K562 (cell line): ENCODE measurements at regions not wholly inside any gene's neighbourhood (a gene's known extent, or its start where the extent isn't known, plus 50 kb on each side); places are given as distances from the start of the nearest gene placed in this dataset.

ENCODE experiments used
- CHD1 ChIP-seq: fragments of 200-600 bp; sonication (generic); IDR thresholded peaks from one replicate; pipeline ENCODE4 v1.6.1; 2012; ENCODE audit warnings: mild to moderate bottlenecking, moderate library complexity, low read length, inconsistent platforms
- ELF2 ChIP-seq: fragments of 250-450 bp; sonication (Bioruptor Pico); IDR thresholded peaks from 2 replicates; pipeline ENCODE4 v1.5.0; 2021; ENCODE audit warnings: mild to moderate bottlenecking
- POLR2AphosphoS5 ChIP-seq: IDR thresholded peaks from 2 replicates; pipeline ENCODE4 v1.6.1; 2011; ENCODE audit warnings: mild to moderate bottlenecking, low read depth, low read length, moderate library complexity; ENCODE audit not compliant: control insufficient read depth, insufficient read depth
- RBM17 ChIP-seq: fragments of 200-400 bp; formaldehyde crosslinking; IDR thresholded peaks from 2 replicates; pipeline ENCODE4 v1.6.1; 2017; ENCODE audit warnings: low read depth, mild to moderate bottlenecking, low read length, borderline replicate concordance
- RCOR1 ChIP-seq, 2 experiments: IDR thresholded peaks; 2 replicates each; pipeline ENCODE4 v1.6.1; 2012; ENCODE audit warnings: low read depth in 2 of 2, low read length in 2 of 2, borderline replicate concordance in 1 of 2, improper control_type of control experiment in 1 of 2
- SRSF7 ChIP-seq: fragments of 200-400 bp; formaldehyde crosslinking; optimal IDR thresholded peaks from 2 replicates; pipeline ENCODE3; 2017; ENCODE audit warnings: mild to moderate bottlenecking, low read depth, low read length
- TAF1 ChIP-seq: IDR thresholded peaks from 2 replicates; pipeline ENCODE4 v1.6.1; 2011; ENCODE audit warnings: mild to moderate bottlenecking, low read length, moderate library complexity; ENCODE audit not compliant: insufficient read depth, control insufficient read depth, severe bottlenecking; ENCODE audit errors: extremely low read depth
- ZBTB7A ChIP-seq: IDR thresholded peaks from 2 replicates; pipeline ENCODE4 v1.6.1; 2011; ENCODE audit warnings: low read depth, mild to moderate bottlenecking, low read length, moderate library complexity, borderline replicate concordance; ENCODE audit not compliant: control insufficient read depth
- TF ChIP-seq, protein P1 (sequence below), 3 experiments: IDR thresholded peaks in 2 of 3; conservative IDR thresholded peaks in 1 of 3; 2 replicates each; pipeline ENCODE4 v1.5.1; 2011 to 2012; ENCODE audit warnings: low read length in 3 of 3, mild to moderate bottlenecking in 3 of 3, control low read depth in 2 of 3, improper control_type of control experiment in 1 of 3, inconsistent platforms in 1 of 3, low read depth in 1 of 3, mixed read lengths in 1 of 3, moderate library complexity in 1 of 3; ENCODE audit not compliant: insufficient read depth in 2 of 3
- TF ChIP-seq, protein P2 (sequence below): fragments of 200-600 bp; sonication (generic); IDR thresholded peaks from one replicate; pipeline ENCODE4 v1.6.1; 2012; ENCODE audit warnings: mild to moderate bottlenecking, low read depth, low read length, inconsistent platforms
- TF ChIP-seq, protein P3 (sequence below), 2 experiments: fragments of 450-650 bp in 1 of 2; sonication (generic) in 1 of 2; formaldehyde crosslinking; conservative IDR thresholded peaks; 2 replicates each; pipeline versions ENCODE4 v1.4.0 to v1.8.1; 2020 to 2022; ENCODE audit warnings: mild to moderate bottlenecking in 1 of 2, missing genetic modification reagents in 1 of 2

DNA sequence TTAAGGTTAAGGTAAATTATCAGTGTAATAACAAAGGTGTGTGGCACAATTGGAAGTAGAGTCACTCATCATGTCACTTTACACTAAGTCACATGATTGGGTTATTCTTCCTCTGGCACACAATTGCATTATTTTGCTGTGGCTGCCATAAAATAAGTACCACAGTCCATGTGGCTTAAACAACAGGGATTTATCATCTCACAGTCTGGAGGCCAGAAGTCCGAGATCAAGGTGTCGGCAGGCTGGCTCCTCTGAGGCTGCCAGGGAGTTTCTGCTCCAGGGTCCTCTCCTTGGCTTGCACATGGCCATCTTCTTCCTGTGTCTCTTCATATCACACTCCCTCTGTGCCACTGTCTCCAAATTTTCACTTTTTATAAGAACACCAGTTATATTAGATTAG is 421.2 kb downstream of the CMPK2 start:
- TF ChIP-seq ZBTB7A, result no peak
- no peak for TF ChIP-seq TAF1
- TF ChIP-seq SRSF7, result no peak
- TF ChIP-seq CHD1, result no peak
- TF ChIP-seq, protein P1, sequence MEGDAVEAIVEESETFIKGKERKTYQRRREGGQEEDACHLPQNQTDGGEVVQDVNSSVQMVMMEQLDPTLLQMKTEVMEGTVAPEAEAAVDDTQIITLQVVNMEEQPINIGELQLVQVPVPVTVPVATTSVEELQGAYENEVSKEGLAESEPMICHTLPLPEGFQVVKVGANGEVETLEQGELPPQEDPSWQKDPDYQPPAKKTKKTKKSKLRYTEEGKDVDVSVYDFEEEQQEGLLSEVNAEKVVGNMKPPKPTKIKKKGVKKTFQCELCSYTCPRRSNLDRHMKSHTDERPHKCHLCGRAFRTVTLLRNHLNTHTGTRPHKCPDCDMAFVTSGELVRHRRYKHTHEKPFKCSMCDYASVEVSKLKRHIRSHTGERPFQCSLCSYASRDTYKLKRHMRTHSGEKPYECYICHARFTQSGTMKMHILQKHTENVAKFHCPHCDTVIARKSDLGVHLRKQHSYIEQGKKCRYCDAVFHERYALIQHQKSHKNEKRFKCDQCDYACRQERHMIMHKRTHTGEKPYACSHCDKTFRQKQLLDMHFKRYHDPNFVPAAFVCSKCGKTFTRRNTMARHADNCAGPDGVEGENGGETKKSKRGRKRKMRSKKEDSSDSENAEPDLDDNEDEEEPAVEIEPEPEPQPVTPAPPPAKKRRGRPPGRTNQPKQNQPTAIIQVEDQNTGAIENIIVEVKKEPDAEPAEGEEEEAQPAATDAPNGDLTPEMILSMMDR (IDR thresholded peaks at IDR 0.05 in 2 of 3, conservative IDR thresholded peaks at IDR 0.05 in 1 of 3; ENCODE audit: insufficient read depth in 2 of 3, low read depth in 1 of 3, low read length in 3 of 3), result no peak
- TF ChIP-seq, protein P2, sequence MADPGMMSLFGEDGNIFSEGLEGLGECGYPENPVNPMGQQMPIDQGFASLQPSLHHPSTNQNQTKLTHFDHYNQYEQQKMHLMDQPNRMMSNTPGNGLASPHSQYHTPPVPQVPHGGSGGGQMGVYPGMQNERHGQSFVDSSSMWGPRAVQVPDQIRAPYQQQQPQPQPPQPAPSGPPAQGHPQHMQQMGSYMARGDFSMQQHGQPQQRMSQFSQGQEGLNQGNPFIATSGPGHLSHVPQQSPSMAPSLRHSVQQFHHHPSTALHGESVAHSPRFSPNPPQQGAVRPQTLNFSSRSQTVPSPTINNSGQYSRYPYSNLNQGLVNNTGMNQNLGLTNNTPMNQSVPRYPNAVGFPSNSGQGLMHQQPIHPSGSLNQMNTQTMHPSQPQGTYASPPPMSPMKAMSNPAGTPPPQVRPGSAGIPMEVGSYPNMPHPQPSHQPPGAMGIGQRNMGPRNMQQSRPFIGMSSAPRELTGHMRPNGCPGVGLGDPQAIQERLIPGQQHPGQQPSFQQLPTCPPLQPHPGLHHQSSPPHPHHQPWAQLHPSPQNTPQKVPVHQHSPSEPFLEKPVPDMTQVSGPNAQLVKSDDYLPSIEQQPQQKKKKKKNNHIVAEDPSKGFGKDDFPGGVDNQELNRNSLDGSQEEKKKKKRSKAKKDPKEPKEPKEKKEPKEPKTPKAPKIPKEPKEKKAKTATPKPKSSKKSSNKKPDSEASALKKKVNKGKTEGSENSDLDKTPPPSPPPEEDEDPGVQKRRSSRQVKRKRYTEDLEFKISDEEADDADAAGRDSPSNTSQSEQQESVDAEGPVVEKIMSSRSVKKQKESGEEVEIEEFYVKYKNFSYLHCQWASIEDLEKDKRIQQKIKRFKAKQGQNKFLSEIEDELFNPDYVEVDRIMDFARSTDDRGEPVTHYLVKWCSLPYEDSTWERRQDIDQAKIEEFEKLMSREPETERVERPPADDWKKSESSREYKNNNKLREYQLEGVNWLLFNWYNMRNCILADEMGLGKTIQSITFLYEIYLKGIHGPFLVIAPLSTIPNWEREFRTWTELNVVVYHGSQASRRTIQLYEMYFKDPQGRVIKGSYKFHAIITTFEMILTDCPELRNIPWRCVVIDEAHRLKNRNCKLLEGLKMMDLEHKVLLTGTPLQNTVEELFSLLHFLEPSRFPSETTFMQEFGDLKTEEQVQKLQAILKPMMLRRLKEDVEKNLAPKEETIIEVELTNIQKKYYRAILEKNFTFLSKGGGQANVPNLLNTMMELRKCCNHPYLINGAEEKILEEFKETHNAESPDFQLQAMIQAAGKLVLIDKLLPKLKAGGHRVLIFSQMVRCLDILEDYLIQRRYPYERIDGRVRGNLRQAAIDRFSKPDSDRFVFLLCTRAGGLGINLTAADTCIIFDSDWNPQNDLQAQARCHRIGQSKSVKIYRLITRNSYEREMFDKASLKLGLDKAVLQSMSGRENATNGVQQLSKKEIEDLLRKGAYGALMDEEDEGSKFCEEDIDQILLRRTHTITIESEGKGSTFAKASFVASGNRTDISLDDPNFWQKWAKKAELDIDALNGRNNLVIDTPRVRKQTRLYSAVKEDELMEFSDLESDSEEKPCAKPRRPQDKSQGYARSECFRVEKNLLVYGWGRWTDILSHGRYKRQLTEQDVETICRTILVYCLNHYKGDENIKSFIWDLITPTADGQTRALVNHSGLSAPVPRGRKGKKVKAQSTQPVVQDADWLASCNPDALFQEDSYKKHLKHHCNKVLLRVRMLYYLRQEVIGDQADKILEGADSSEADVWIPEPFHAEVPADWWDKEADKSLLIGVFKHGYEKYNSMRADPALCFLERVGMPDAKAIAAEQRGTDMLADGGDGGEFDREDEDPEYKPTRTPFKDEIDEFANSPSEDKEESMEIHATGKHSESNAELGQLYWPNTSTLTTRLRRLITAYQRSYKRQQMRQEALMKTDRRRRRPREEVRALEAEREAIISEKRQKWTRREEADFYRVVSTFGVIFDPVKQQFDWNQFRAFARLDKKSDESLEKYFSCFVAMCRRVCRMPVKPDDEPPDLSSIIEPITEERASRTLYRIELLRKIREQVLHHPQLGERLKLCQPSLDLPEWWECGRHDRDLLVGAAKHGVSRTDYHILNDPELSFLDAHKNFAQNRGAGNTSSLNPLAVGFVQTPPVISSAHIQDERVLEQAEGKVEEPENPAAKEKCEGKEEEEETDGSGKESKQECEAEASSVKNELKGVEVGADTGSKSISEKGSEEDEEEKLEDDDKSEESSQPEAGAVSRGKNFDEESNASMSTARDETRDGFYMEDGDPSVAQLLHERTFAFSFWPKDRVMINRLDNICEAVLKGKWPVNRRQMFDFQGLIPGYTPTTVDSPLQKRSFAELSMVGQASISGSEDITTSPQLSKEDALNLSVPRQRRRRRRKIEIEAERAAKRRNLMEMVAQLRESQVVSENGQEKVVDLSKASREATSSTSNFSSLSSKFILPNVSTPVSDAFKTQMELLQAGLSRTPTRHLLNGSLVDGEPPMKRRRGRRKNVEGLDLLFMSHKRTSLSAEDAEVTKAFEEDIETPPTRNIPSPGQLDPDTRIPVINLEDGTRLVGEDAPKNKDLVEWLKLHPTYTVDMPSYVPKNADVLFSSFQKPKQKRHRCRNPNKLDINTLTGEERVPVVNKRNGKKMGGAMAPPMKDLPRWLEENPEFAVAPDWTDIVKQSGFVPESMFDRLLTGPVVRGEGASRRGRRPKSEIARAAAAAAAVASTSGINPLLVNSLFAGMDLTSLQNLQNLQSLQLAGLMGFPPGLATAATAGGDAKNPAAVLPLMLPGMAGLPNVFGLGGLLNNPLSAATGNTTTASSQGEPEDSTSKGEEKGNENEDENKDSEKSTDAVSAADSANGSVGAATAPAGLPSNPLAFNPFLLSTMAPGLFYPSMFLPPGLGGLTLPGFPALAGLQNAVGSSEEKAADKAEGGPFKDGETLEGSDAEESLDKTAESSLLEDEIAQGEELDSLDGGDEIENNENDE, result no peak
- TF ChIP-seq RBM17, result no peak
- no peak for TF ChIP-seq ELF2 (CRISPR knock-in tag)
- TF ChIP-seq, protein P3, sequence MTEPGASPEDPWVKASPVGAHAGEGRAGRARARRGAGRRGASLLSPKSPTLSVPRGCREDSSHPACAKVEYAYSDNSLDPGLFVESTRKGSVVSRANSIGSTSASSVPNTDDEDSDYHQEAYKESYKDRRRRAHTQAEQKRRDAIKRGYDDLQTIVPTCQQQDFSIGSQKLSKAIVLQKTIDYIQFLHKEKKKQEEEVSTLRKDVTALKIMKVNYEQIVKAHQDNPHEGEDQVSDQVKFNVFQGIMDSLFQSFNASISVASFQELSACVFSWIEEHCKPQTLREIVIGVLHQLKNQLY (CRISPR knock-in tag; conservative IDR thresholded peaks at IDR 0.05), result no peak
- no peak for TF ChIP-seq RCOR1 (IDR thresholded peaks at IDR 0.05; ENCODE audit: borderline replicate concordance in 1 of 2, low read depth in 2 of 2, low read length in 2 of 2)
- TF ChIP-seq POLR2AphosphoS5, result no peak
